K562 (cell line): ENCODE measurements at regions not wholly inside any gene's neighbourhood (a gene's known extent, or its start where the extent isn't known, plus 50 kb on each side); places are given as distances from the start of the nearest gene placed in this dataset.
A peak's percentile ranks its signal among the peaks of the same experiment; 100 is the strongest.

Experiments used
- BCL6 ChIP-seq: fragments of 250-450 bp; sonication (Bioruptor Pico); IDR thresholded peaks from 2 replicates; pipeline ENCODE4 v1.4.0; 2020
- ERF ChIP-seq: fragments of 450-650 bp; formaldehyde crosslinking; IDR thresholded peaks from 2 replicates; pipeline ENCODE4 v1.4.0; 2020; ENCODE audit warnings: mild to moderate bottlenecking, mixed read lengths
- ETV5 ChIP-seq: sonication (generic); formaldehyde crosslinking; IDR thresholded peaks from 2 replicates; pipeline ENCODE4 v1.4.0; 2020; ENCODE audit warnings: low read depth, mild to moderate bottlenecking, missing genetic modification reagents
- FOXJ2 ChIP-seq: fragments of 200-800 bp; sonication (Bioruptor generic); IDR thresholded peaks from 2 replicates; pipeline ENCODE4 v1.6.1; 2016; ENCODE audit warnings: missing genetic modification characterization, missing compliant biosample characterization
- GATA2 ChIP-seq: sonication (generic); formaldehyde crosslinking; IDR thresholded peaks from 2 replicates; pipeline ENCODE4 v1.4.0; 2020; ENCODE audit warnings: mild to moderate bottlenecking, missing genetic modification reagents
- LARP7 ChIP-seq: fragments of 450-650 bp; IDR thresholded peaks from 2 replicates; pipeline ENCODE4 v1.6.1; 2016
- NUFIP1 ChIP-seq: fragments of 450-650 bp; IDR thresholded peaks from 2 replicates; pipeline ENCODE4 v1.6.1; 2018; ENCODE audit not compliant: partially characterized antibody
- SMARCE1 ChIP-seq: fragments of 450-650 bp; IDR thresholded peaks from 2 replicates; pipeline ENCODE4 v1.7.1; 2016; ENCODE audit warnings: mild to moderate bottlenecking
- TEAD1 ChIP-seq, 2 experiments: fragments of 450-650 bp in 1 of 2; sonication (generic) in 1 of 2; formaldehyde crosslinking; IDR thresholded peaks; 2 replicates each; pipeline versions ENCODE4 v1.4.0 to v1.8.0; 2020 to 2022; ENCODE audit warnings: mild to moderate bottlenecking in 2 of 2, missing genetic modification reagents in 1 of 2
- XRCC5 ChIP-seq: fragments of 200-400 bp; formaldehyde crosslinking; IDR thresholded peaks from 2 replicates; pipeline ENCODE4 v1.6.1; 2017; ENCODE audit warnings: low read depth, mild to moderate bottlenecking, low read length
- ZC3H8 ChIP-seq: fragments of 450-650 bp; IDR thresholded peaks from 2 replicates; pipeline ENCODE4 v1.6.1; 2017
- ZNF23 ChIP-seq: fragments of 250-450 bp; sonication (Bioruptor Pico); IDR thresholded peaks from 2 replicates; pipeline ENCODE4 v1.4.0; 2020; ENCODE audit warnings: mild to moderate bottlenecking
- ZNF551 ChIP-seq: fragments of 250-450 bp; sonication (Bioruptor Pico); IDR thresholded peaks from 2 replicates; pipeline ENCODE4 v1.5.0; 2021; ENCODE audit warnings: mild to moderate bottlenecking, moderate library complexity
- ZNF785 ChIP-seq: fragments of 250-450 bp; sonication (Bioruptor Pico); IDR thresholded peaks from 2 replicates; pipeline ENCODE4 v1.4.0; 2020; ENCODE audit warnings: mild to moderate bottlenecking
- TF ChIP-seq, protein P1 (sequence below), 2 experiments: fragments of 450-650 bp; IDR thresholded peaks; 2 replicates each; pipeline ENCODE4 v1.6.1; 2018; ENCODE audit warnings: mild to moderate bottlenecking in 2 of 2, low read depth in 1 of 2; ENCODE audit not compliant: partially characterized antibody in 2 of 2
- TF ChIP-seq, protein P2 (sequence below): fragments of 450-650 bp; formaldehyde crosslinking; IDR thresholded peaks from 2 replicates; pipeline ENCODE4 v1.4.0; 2020; ENCODE audit warnings: mild to moderate bottlenecking, moderate library complexity
- TF ChIP-seq, protein P3 (sequence below), 2 experiments: fragments of 250-450 bp in 1 of 2; fragments of 450-650 bp in 1 of 2; sonication (Bioruptor Pico) in 1 of 2; IDR thresholded peaks; 2 replicates each; pipeline versions ENCODE4 v1.6.1 to v1.8.0; 2016 to 2021; ENCODE audit warnings: mild to moderate bottlenecking in 2 of 2, moderate library complexity in 2 of 2, missing compliant biosample characterization in 1 of 2, missing genetic modification characterization in 1 of 2
- TF ChIP-seq, protein P4 (sequence below): sonication (generic); formaldehyde crosslinking; IDR thresholded peaks from 2 replicates; pipeline ENCODE4 v1.9.0; 2022; ENCODE audit warnings: mild to moderate bottlenecking, missing genetic modification reagents

DNA sequence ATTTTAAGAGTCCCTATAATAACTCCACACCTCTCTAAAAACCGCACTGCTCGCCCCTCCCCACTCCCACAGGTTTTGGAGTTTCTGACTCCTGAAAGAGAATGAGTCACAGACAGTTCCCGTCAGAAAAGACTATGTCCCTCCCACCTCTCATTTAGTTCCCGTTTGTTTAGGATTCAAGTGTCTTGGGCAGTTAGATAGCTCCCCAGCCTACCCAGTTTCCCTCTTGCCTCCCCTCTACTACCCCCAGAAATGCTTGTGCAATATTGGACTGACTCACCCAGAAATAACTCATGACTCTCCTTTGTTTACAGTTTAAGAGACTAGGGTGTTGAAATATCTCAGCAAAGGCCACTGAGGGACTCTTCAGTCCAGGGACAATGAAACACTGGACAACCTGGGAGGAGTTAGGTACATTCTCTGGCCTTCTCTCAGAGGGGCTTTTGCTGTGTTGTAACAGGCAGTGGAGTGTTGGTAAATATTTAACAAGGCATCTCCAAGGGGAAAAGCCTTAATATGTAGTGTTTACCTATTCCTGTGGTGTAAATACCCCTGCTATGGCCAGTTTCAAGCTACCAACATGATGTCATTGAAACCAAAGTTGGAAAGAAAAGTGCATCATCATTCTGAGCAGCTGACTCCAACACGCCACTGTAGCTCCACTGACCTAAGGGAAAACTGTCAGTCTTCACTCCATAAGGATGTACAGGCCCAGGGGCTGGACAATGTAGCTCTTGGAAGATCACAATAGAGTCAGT lies 96.1 kb upstream of the CHD2 start (continued):
- TF ChIP-seq, protein P1, sequence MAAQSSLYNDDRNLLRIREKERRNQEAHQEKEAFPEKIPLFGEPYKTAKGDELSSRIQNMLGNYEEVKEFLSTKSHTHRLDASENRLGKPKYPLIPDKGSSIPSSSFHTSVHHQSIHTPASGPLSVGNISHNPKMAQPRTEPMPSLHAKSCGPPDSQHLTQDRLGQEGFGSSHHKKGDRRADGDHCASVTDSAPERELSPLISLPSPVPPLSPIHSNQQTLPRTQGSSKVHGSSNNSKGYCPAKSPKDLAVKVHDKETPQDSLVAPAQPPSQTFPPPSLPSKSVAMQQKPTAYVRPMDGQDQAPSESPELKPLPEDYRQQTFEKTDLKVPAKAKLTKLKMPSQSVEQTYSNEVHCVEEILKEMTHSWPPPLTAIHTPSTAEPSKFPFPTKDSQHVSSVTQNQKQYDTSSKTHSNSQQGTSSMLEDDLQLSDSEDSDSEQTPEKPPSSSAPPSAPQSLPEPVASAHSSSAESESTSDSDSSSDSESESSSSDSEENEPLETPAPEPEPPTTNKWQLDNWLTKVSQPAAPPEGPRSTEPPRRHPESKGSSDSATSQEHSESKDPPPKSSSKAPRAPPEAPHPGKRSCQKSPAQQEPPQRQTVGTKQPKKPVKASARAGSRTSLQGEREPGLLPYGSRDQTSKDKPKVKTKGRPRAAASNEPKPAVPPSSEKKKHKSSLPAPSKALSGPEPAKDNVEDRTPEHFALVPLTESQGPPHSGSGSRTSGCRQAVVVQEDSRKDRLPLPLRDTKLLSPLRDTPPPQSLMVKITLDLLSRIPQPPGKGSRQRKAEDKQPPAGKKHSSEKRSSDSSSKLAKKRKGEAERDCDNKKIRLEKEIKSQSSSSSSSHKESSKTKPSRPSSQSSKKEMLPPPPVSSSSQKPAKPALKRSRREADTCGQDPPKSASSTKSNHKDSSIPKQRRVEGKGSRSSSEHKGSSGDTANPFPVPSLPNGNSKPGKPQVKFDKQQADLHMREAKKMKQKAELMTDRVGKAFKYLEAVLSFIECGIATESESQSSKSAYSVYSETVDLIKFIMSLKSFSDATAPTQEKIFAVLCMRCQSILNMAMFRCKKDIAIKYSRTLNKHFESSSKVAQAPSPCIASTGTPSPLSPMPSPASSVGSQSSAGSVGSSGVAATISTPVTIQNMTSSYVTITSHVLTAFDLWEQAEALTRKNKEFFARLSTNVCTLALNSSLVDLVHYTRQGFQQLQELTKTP (IDR thresholded peaks at IDR 0.05; ENCODE audit: low read depth in 1 of 2, partially characterized antibody in 2 of 2) = peak; percentile 44 to 93
- TF ChIP-seq ZNF23 (CRISPR knock-in tag) = no peak
- TF ChIP-seq LARP7 = no peak
- TF ChIP-seq FOXJ2 (tag) = peak; percentile 98
- peak; percentile 13 to 52; a peak in 3 of 4 replicates for TF ChIP-seq TEAD1 (CRISPR knock-in tag; IDR thresholded peaks at IDR 0.05)
- no peak for TF ChIP-seq NUFIP1
- no peak for TF ChIP-seq ZNF785 (CRISPR knock-in tag)
- TF ChIP-seq ETV5 (CRISPR knock-in tag) = no peak
- TF ChIP-seq GATA2 (CRISPR knock-in tag) = no peak
- TF ChIP-seq XRCC5 = peak; percentile 66; the same call in 1 of the 2 replicates
- TF ChIP-seq ZNF551 (CRISPR knock-in tag) = no peak
- TF ChIP-seq BCL6 (CRISPR knock-in tag) = 0 out of 2 replicates have a peak, but pooled peaks have one; percentile 38
- TF ChIP-seq, protein P2, sequence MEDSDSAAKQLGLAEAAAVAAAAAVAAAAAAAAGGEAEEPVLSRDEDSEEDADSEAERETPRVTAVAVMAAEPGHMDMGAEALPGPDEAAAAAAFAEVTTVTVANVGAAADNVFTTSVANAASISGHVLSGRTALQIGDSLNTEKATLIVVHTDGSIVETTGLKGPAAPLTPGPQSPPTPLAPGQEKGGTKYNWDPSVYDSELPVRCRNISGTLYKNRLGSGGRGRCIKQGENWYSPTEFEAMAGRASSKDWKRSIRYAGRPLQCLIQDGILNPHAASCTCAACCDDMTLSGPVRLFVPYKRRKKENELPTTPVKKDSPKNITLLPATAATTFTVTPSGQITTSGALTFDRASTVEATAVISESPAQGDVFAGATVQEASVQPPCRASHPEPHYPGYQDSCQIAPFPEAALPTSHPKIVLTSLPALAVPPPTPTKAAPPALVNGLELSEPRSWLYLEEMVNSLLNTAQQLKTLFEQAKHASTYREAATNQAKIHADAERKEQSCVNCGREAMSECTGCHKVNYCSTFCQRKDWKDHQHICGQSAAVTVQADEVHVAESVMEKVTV (CRISPR knock-in tag) = no peak
- TF ChIP-seq, protein P3, sequence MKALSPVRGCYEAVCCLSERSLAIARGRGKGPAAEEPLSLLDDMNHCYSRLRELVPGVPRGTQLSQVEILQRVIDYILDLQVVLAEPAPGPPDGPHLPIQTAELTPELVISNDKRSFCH (CRISPR knock-in tag; IDR thresholded peaks at IDR 0.05) = no peak
- TF ChIP-seq, protein P3 (tag; IDR thresholded peaks at IDR 0.05) = peak; percentile 85
- peak; percentile 10; the same call in 1 of the 2 replicates for TF ChIP-seq ZC3H8
- TF ChIP-seq ERF = peak; percentile 35; the same call in 1 of the 2 replicates
- peak; percentile 98 for TF ChIP-seq SMARCE1
- TF ChIP-seq, protein P4, sequence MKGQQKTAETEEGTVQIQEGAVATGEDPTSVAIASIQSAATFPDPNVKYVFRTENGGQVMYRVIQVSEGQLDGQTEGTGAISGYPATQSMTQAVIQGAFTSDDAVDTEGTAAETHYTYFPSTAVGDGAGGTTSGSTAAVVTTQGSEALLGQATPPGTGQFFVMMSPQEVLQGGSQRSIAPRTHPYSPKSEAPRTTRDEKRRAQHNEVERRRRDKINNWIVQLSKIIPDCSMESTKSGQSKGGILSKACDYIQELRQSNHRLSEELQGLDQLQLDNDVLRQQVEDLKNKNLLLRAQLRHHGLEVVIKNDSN = 0 out of 2 replicates have a peak, but pooled peaks have one; percentile 25
